Stimulated activated naive CD8-positive, alpha-beta T cell treated with anti-CD3 and anti-CD28 coated beads, Interleukin-15, Interleukin-2, amounts not matched to agents 100 ng/mL and 50 ng/mL, for 24 hours (primary cell): ENCODE measurements at regions not wholly inside any gene's neighbourhood (a gene's known extent, or its start where the extent isn't known, plus 50 kb on each side); places are given as distances from the start of the nearest gene placed in this dataset.

ENCODE experiments used
- H3K27ac Mint-ChIP-seq: one replicate; pipeline ENCODE4 v1.8.0; 2021; ENCODE audit warnings: mild to moderate bottlenecking, mixed read lengths
- H3K27me3 Mint-ChIP-seq: one replicate; pipeline ENCODE4 v1.8.0; 2021; ENCODE audit warnings: mixed read lengths
- H3K36me3 Mint-ChIP-seq: one replicate; pipeline ENCODE4 v1.8.0; 2021; ENCODE audit warnings: low read depth, mixed read lengths
- H3K4me1 Mint-ChIP-seq: one replicate; pipeline ENCODE4 v1.8.0; 2021; ENCODE audit warnings: low read depth, mixed read lengths
- H3K4me3 Mint-ChIP-seq: one replicate; pipeline ENCODE4 v1.8.0; 2021; ENCODE audit warnings: mild to moderate bottlenecking, mixed read lengths
- H3K9me3 Mint-ChIP-seq: one replicate; pipeline ENCODE4 v1.8.0; 2021; ENCODE audit warnings: mixed read lengths

DNA sequence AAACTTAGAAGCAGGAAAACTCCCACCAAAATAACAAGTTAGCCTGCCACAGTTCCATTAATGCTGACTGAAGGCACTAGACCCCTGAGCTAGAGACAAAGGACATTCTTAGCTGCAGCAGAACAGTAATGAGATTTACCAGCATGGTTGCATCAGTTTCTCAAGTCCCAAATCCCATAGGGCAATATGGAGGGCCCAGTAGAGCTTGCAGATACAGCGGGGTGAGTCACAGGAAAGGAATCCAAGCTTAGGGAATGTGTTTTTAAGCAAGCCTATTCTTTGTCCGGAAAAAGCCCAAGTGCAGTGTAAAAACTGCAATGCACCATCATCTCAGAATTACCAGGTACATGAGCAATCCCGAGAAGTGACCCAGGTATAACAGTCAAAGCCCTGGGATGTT lies 51.3 kb upstream of the EXOC1L start:
- H3K4me1 Mint-ChIP-seq = no peaks in the 10 kb centered on the region
- no peaks in the 10 kb centered on the region for H3K36me3 Mint-ChIP-seq
- peaks cover 6% of the 10 kb centered on the region for H3K27me3 Mint-ChIP-seq
- no peaks in the 10 kb centered on the region for H3K9me3 Mint-ChIP-seq
- no peak overlapping the region for H3K27ac Mint-ChIP-seq
- no peak overlapping the region for H3K4me3 Mint-ChIP-seq
